Fibroblast of villous mesenchyme (primary cell): ENCODE measurements at regions not wholly inside any gene's neighbourhood (a gene's known extent, or its start where the extent isn't known, plus 50 kb on each side); places are given as distances from the start of the nearest gene placed in this dataset.

Source experiments
- DNase-seq: peaks from one replicate; pipeline ENCODE4 v3.0.0-alpha.2; 2010; ENCODE audit warnings: low read depth
- H3K4me3 ChIP-seq: 2 replicates; pipeline ENCODE4 v1.5.1; 2011; ENCODE audit warnings: low read depth, mild to moderate bottlenecking, low read length
- CTCF ChIP-seq: IDR thresholded peaks from 2 replicates; pipeline ENCODE4 v1.5.1; 2012; ENCODE audit warnings: low read depth, mild to moderate bottlenecking, low read length; ENCODE audit not compliant: insufficient read depth

- no peak for DNase-seq
- H3K4me3 ChIP-seq, result no peak overlapping the region
- TF ChIP-seq CTCF, result no peak
These were observed 647.1 kb downstream of the DACH1 start for GRCh38 chr13:71219698-71220415.

- no peak for DNase-seq
- no peak for TF ChIP-seq CTCF
- no peak overlapping the region for H3K4me3 ChIP-seq
These were observed 648.0 kb downstream of the DACH1 start for GRCh38 chr13:71218960-71219359.

- no peak overlapping the region for H3K4me3 ChIP-seq
- DNase-seq, result no peak
- TF ChIP-seq CTCF, result no peak
These were observed 649.2 kb downstream of the DACH1 start for GRCh38 chr13:71217827-71218226.

- H3K4me3 ChIP-seq, result no peak overlapping the region
- no peak for DNase-seq
- TF ChIP-seq CTCF, result no peak
These were observed 652.2 kb downstream of the DACH1 start for GRCh38 chr13:71214821-71215220.

- DNase-seq, result no peak
- no peak for TF ChIP-seq CTCF
- H3K4me3 ChIP-seq, result no peak overlapping the region
These were observed 652.6 kb downstream of the DACH1 start for GRCh38 chr13:71214357-71214756.

DNA sequence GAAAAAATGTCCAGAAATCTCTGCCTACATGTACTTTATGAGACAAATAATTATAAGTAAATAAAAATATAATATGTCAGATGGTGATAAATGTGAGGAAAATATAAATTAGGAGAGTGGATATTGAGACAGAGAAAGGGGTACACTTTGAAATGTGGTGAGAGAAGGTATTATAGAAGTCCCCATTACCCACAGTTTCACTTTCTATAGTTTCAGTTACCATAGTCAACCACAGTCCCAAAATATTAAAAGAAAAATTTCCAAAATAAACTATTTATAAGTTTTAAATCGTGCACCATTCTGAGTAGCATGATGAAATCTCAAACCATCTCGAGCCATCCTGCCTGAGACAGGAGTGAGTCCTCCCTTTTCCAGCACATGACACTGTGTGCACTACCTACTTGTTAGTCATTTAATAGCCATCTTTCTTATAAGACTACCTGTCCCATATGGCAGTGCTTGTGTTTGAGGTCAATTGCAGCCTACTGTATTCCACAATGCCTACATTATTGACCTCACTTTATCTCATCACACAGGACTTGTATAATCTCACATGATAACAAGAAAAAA lies 653.7 kb downstream of the DACH1 start:
- H3K4me3 ChIP-seq, result no peak overlapping the region
- no peak for TF ChIP-seq CTCF
- DNase-seq, result no peak

DNA sequence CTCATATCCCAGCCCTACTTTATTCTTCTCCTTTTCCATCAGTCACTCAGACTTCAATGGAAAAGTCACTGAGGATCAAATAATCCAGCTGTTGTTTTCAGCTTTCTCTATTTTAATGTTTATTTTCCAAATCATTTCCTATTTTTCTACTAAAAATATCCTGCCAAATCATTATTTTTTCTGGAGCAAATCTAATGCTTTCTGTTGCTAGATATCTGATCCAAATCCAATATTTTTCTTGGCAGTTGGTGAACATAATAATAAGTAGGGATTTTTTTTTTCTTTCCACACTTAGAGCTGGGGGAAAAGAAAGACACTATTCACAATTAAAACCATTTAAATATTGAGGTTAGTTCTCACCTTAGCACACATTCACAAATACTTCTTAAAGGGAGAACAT lies 656.1 kb downstream of the DACH1 start:
- no peak for TF ChIP-seq CTCF
- no peak overlapping the region for H3K4me3 ChIP-seq
- DNase-seq, result no peak
